MM.1S (cell line): ENCODE measurements at regions not wholly inside any gene's neighbourhood (a gene's known extent, or its start where the extent isn't known, plus 50 kb on each side); places are given as distances from the start of the nearest gene placed in this dataset.

Source experiments
- DNase-seq: peaks from one replicate; pipeline ENCODE4 v3.0.0-alpha.2; 2015
- H2AFZ ChIP-seq: fragments of 300-600 bp; sonication (generic); 2 replicates; pipeline ENCODE4 v1.6.0; 2016; ENCODE audit warnings: antibody characterized with exemption, low read length
- H3F3A ChIP-seq: fragments of 300-600 bp; sonication (generic); 2 replicates; pipeline ENCODE4 v1.6.1; 2016; ENCODE audit warnings: mild to moderate bottlenecking, antibody characterized with exemption, low read length, moderate library complexity, mixed read lengths; ENCODE audit not compliant: insufficient read depth
- H3K27ac ChIP-seq: fragments of 300-600 bp; sonication (generic); 2 replicates; pipeline ENCODE4 v1.5.1; 2016; ENCODE audit warnings: mild to moderate bottlenecking, low read length
- H3K27me3 ChIP-seq: fragments of 300-600 bp; sonication (generic); replicated peaks from 2 replicates; pipeline ENCODE4 v1.6.0; 2016; ENCODE audit warnings: low read length; ENCODE audit not compliant: insufficient read depth
- H3K36me3 ChIP-seq: fragments of 300-600 bp; sonication (generic); replicated peaks from 2 replicates; pipeline ENCODE4 v1.6.1; 2016; ENCODE audit warnings: mild to moderate bottlenecking, low read length, mixed read lengths; ENCODE audit not compliant: insufficient read depth
- H3K4me1 ChIP-seq: fragments of 300-600 bp; sonication (generic); 2 replicates; pipeline ENCODE4 v1.6.1; 2016; ENCODE audit warnings: low read length, mixed read lengths
- H3K4me2 ChIP-seq: fragments of 300-600 bp; sonication (generic); 2 replicates; pipeline ENCODE4 v1.6.0; 2016; ENCODE audit warnings: low read depth, low read length
- H3K4me3 ChIP-seq: fragments of 300-600 bp; sonication (generic); 2 replicates; pipeline ENCODE4 v1.5.1; 2016; ENCODE audit warnings: low read length, mixed read lengths
- H3K79me2 ChIP-seq: fragments of 300-600 bp; sonication (generic); 2 replicates; pipeline ENCODE4 v1.6.1; 2016; ENCODE audit warnings: mixed run types, low read length, mixed read lengths
- H3K9ac ChIP-seq: fragments of 300-600 bp; sonication (generic); 2 replicates; pipeline ENCODE4 v1.6.1; 2016; ENCODE audit warnings: low read length, mixed read lengths
- H3K9me2 ChIP-seq: fragments of 300-600 bp; sonication (generic); replicated peaks from 2 replicates; pipeline ENCODE4 v1.6.1; 2016; ENCODE audit warnings: mild to moderate bottlenecking, low read length, mixed read lengths; ENCODE audit not compliant: insufficient read depth
- H3K9me3 ChIP-seq: fragments of 300-600 bp; sonication (generic); replicated peaks from 2 replicates; pipeline ENCODE4 v1.6.1; 2016; ENCODE audit warnings: mild to moderate bottlenecking, low read length, mixed read lengths; ENCODE audit not compliant: insufficient read depth
- H4K20me1 ChIP-seq: fragments of 300-600 bp; sonication (generic); 2 replicates; pipeline ENCODE4 v1.6.1; 2016; ENCODE audit warnings: mild to moderate bottlenecking, low read length, moderate library complexity, mixed read lengths; ENCODE audit not compliant: insufficient read depth
- CTCF ChIP-seq: fragments of 300-600 bp; sonication (generic); IDR thresholded peaks from 2 replicates; pipeline ENCODE4 v1.5.1; 2016; ENCODE audit warnings: antibody characterized with exemption, low read length, mixed read lengths
- EZH2 ChIP-seq: fragments of 300-600 bp; sonication (generic); optimal IDR thresholded peaks from 2 replicates; pipeline ENCODE3; 2017; ENCODE audit warnings: low read depth, mild to moderate bottlenecking, antibody characterized with exemption, low read length, mixed read lengths
- EZH2phosphoT487 ChIP-seq: fragments of 300-600 bp; sonication (generic); IDR thresholded peaks from 2 replicates; pipeline ENCODE4 v1.6.1; 2018; ENCODE audit warnings: antibody characterized with exemption, low read length

DNA sequence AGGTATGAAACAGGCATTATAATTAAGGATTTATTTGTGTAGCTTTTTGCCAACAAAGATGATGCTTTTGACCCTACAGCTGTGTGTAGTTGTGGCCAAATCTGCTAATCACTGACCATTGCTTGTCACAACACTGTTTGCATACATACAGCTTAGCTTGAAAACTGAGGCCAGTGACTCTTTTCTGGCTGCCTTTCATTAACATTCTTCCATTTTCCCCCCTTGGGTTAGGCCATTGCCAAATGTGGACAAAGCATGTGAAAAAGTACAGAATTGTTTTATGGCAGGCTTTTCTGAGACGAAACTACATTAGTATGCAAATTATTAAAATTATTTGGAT, 263.3 kb downstream of the SLC16A7 start:
- H3K4me2 ChIP-seq: no peak overlapping the region
- no peak for DNase-seq
- H3K27me3 ChIP-seq: no peaks in the 10 kb centered on the region
- no peaks in the 10 kb centered on the region for H3K9me3 ChIP-seq
- no peak overlapping the region for H3K27ac ChIP-seq
- H3K36me3 ChIP-seq: no peaks in the 10 kb centered on the region
- no peak overlapping the region for H2AFZ ChIP-seq
- no peaks in the 10 kb centered on the region for H3K4me1 ChIP-seq
- H3K9me2 ChIP-seq: no peaks in the 10 kb centered on the region
- no peaks in the 10 kb centered on the region for H4K20me1 ChIP-seq
- H3F3A ChIP-seq: no peaks in the 10 kb centered on the region
- TF ChIP-seq EZH2 (no peak), CTCF (no peak), EZH2phosphoT487 (no peak)
- H3K79me2 ChIP-seq: no peaks in the 10 kb centered on the region
- H3K4me3 ChIP-seq: no peak overlapping the region
- no peak overlapping the region for H3K9ac ChIP-seq

GRCh38 chr12:59861635-59862034, 265.8 kb downstream of the SLC16A7 start:
- Histone ChIP-seq H3K9me3 (no peaks in the 10 kb centered on the region), H2AFZ (no peak overlapping the region), H3K9me2 (no peaks in the 10 kb centered on the region), H4K20me1 (no peaks in the 10 kb centered on the region), H3F3A (no peaks in the 10 kb centered on the region), H3K79me2 (no peaks in the 10 kb centered on the region), H3K27me3 (no peaks in the 10 kb centered on the region), H3K4me3 (no peak overlapping the region), H3K4me2 (no peak overlapping the region), H3K36me3 (no peaks in the 10 kb centered on the region), H3K9ac (no peak overlapping the region), H3K4me1 (no peaks in the 10 kb centered on the region), H3K27ac (no peak overlapping the region)
- no peak for DNase-seq
- TF ChIP-seq CTCF (no peak), EZH2 (no peak), EZH2phosphoT487 (no peak)

GRCh38 chr12:59867055-59867454, 271.2 kb downstream of the SLC16A7 start:
- H3K79me2 ChIP-seq: no peaks in the 10 kb centered on the region
- H3K4me2 ChIP-seq: no peak overlapping the region
- DNase-seq: no peak
- no peaks in the 10 kb centered on the region for H3F3A ChIP-seq
- no peak overlapping the region for H2AFZ ChIP-seq
- TF ChIP-seq EZH2phosphoT487: no peak
- no peak for TF ChIP-seq CTCF
- no peak for TF ChIP-seq EZH2
- H4K20me1 ChIP-seq: no peaks in the 10 kb centered on the region
- no peak overlapping the region for H3K9ac ChIP-seq
- no peaks in the 10 kb centered on the region for H3K9me2 ChIP-seq
- no peak overlapping the region for H3K4me3 ChIP-seq
- H3K27ac ChIP-seq: no peak overlapping the region
- no peaks in the 10 kb centered on the region for H3K27me3 ChIP-seq
- H3K36me3 ChIP-seq: no peaks in the 10 kb centered on the region
- no peaks in the 10 kb centered on the region for H3K4me1 ChIP-seq
- H3K9me3 ChIP-seq: no peaks in the 10 kb centered on the region

DNA sequence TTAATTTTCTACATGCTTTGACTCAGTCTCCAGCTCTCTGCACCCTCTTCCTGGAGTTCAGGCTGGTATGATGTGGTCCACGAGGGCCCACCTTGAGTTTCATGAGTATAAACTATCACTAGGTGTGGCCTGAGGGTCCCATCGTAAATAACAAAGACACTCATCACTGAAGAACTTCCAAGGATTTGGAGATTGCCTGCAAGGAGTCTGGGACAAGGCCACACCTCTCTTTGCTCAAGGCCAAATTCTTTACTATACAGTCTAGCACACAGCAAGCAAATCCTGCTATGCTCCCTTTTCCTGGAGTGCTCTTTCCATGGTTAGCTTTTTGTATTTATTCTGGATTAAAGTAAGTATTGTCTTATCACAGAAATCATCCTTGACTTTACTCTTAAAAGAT, 271.9 kb downstream of the SLC16A7 start:
- Histone ChIP-seq H3K27me3 (no peaks in the 10 kb centered on the region), H3K9me2 (no peaks in the 10 kb centered on the region), H3K27ac (no peak overlapping the region), H3F3A (no peaks in the 10 kb centered on the region), H3K36me3 (no peaks in the 10 kb centered on the region), H3K4me2 (no peak overlapping the region), H3K79me2 (no peaks in the 10 kb centered on the region), H3K4me1 (no peaks in the 10 kb centered on the region), H3K4me3 (no peak overlapping the region), H3K9me3 (no peaks in the 10 kb centered on the region), H4K20me1 (no peaks in the 10 kb centered on the region), H3K9ac (no peak overlapping the region), H2AFZ (no peak overlapping the region)
- DNase-seq: no peak
- TF ChIP-seq CTCF: no peak
- no peak for TF ChIP-seq EZH2phosphoT487
- TF ChIP-seq EZH2: no peak
